ENCODE measurements at regions not wholly inside any gene's neighbourhood (a gene's known extent, or its start where the extent isn't known, plus 50 kb on each side); places are given as distances from the start of the nearest gene placed in this dataset.

- no peak for ATAC-seq
- no peak for TF ChIP-seq ZFP3 (CRISPR knock-in tag; IDR thresholded peaks at IDR 0.05)
- TF ChIP-seq ZNF70 (CRISPR knock-in tag; IDR thresholded peaks at IDR 0.05): no peak
- TF ChIP-seq CSRNP3 (CRISPR knock-in tag; IDR thresholded peaks at IDR 0.05): no peak
- no peak for TF ChIP-seq ISL1 (CRISPR knock-in tag; IDR thresholded peaks at IDR 0.05)
- no peak for TF ChIP-seq RARB (CRISPR knock-in tag; IDR thresholded peaks at IDR 0.05)
- no peak for TF ChIP-seq ESRRG (CRISPR knock-in tag; IDR thresholded peaks at IDR 0.05)
- TF ChIP-seq PPARA (CRISPR knock-in tag; IDR thresholded peaks at IDR 0.05; ENCODE audit: borderline replicate concordance): no peak
- no peak for TF ChIP-seq TSHZ2 (CRISPR knock-in tag; IDR thresholded peaks at IDR 0.05)
- TF ChIP-seq TOX (CRISPR knock-in tag; IDR thresholded peaks at IDR 0.05; ENCODE audit: borderline replicate concordance): no peak
- no peak for TF ChIP-seq OSR1 (CRISPR knock-in tag; IDR thresholded peaks at IDR 0.05)
- TF ChIP-seq ARNTL (CRISPR knock-in tag; IDR thresholded peaks at IDR 0.05; ENCODE audit: borderline replicate concordance, low read depth): no peak
- TF ChIP-seq SNAI2 (CRISPR knock-in tag; IDR thresholded peaks at IDR 0.05): no peak
- TF ChIP-seq PATZ1 (CRISPR knock-in tag; IDR thresholded peaks at IDR 0.05; ENCODE audit: borderline replicate concordance): no peak
- no peak for TF ChIP-seq TCF4 (CRISPR knock-in tag; IDR thresholded peaks at IDR 0.05; ENCODE audit: borderline replicate concordance)
- TF ChIP-seq GLIS3 (CRISPR knock-in tag; IDR thresholded peaks at IDR 0.05): no peak
Measured at GRCh38 chr2:228738671-228739380, 532.3 kb downstream of the PID1 start.

- no peak for ATAC-seq
- TF ChIP-seq GLIS3 (CRISPR knock-in tag; IDR thresholded peaks at IDR 0.05): no peak
- TF ChIP-seq CSRNP3 (CRISPR knock-in tag; IDR thresholded peaks at IDR 0.05): no peak
- TF ChIP-seq OSR1 (CRISPR knock-in tag; IDR thresholded peaks at IDR 0.05): no peak
Measured at GRCh38 chr2:228735697-228736096, 535.4 kb downstream of the PID1 start.

GRCh38 chr2:228731517-228731916, 539.6 kb downstream of the PID1 start:
- ATAC-seq: no peak
- TF ChIP-seq OSR1 (CRISPR knock-in tag; IDR thresholded peaks at IDR 0.05) (no peak), ISL1 (CRISPR knock-in tag; IDR thresholded peaks at IDR 0.05) (peak; percentile 54)

- TF ChIP-seq ZFP3 (CRISPR knock-in tag; IDR thresholded peaks at IDR 0.05) (no peak), TSHZ2 (CRISPR knock-in tag; IDR thresholded peaks at IDR 0.05) (no peak), ZNF70 (CRISPR knock-in tag; IDR thresholded peaks at IDR 0.05) (no peak), ZFP30 (CRISPR knock-in tag; IDR thresholded peaks at IDR 0.05) (no peak), PATZ1 (CRISPR knock-in tag; IDR thresholded peaks at IDR 0.05; ENCODE audit: borderline replicate concordance) (no peak), ARNTL (CRISPR knock-in tag; IDR thresholded peaks at IDR 0.05; ENCODE audit: borderline replicate concordance, low read depth) (no peak), RARB (CRISPR knock-in tag; IDR thresholded peaks at IDR 0.05) (no peak), SNAI2 (CRISPR knock-in tag; IDR thresholded peaks at IDR 0.05) (no peak), TOX (CRISPR knock-in tag; IDR thresholded peaks at IDR 0.05; ENCODE audit: borderline replicate concordance) (no peak)
- ATAC-seq: no peak
Measured at GRCh38 chr2:228728961-228729360, 542.1 kb downstream of the PID1 start.

Measured in SK-N-SH treated with all-trans-retinoic acid at 6 μM for 48 hours (cell line).